ENCODE measurements at regions not wholly inside any gene's neighbourhood (a gene's known extent, or its start where the extent isn't known, plus 50 kb on each side); places are given as distances from the start of the nearest gene placed in this dataset.

- peak; percentile 81 for DNase-seq
Observed at GRCh38 chr4:32789026-32789608, 2068.9 kb downstream of the PCDH7 start.

DNA sequence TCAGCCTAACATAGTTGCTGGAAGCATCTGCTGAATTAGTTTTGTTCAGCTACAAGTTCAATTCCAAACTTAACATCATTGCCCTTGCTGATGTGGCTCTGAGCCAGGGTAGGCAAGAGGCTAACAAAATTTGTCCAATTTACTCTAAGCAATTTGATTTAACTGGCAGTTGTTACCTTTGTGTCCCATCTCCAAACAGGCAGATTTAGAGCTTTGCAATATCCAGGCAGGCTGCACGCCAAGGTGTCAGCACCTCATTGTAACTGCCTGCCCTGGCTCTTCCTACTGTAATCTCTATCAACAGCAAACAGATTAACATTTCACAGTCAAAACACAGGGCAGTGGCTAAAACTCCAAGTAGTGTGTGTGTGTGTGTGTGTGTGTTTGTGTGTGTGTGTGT lies 2070.6 kb downstream of the PCDH7 start:
- peak; percentile 76 for DNase-seq

GRCh38 chr4:32798471-32799159 lies 2078.4 kb downstream of the PCDH7 start:
- DNase-seq = peak; percentile 87

GRCh38 chr4:32824336-32824735 lies 2104.2 kb downstream of the PCDH7 start:
- DNase-seq = no peak

GRCh38 chr4:32826169-32826568 lies 2106.0 kb downstream of the PCDH7 start:
- no peak for DNase-seq

GRCh38 chr4:32830160-32830559 lies 2110.0 kb downstream of the PCDH7 start:
- no peak for DNase-seq

GRCh38 chr4:32831104-32831503 lies 2110.9 kb downstream of the PCDH7 start:
- DNase-seq = no peak

- DNase-seq = no peak
Observed at GRCh38 chr4:32840461-32841189, 2120.5 kb downstream of the PCDH7 start.

GRCh38 chr4:32841217-32841616 lies 2121.0 kb downstream of the PCDH7 start:
- DNase-seq = no peak

DNA sequence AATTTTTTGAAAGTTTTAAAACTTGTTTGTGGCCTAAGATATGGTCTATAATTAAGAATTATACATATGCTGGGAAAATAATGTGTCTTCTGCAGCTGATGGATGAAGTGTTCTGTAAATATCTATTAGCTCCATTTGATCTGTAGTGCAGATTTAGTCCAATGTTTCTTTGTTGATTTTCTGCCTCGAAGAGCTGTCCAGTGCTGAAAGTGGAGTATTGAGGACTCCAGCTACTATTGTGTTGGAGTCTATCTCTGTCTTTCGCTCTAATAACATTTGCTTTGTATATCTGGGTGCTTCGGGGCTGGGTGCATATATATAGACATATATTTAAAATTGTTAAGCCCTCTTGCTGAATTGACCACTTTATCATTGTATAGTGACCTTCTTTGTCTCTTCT lies 2127.3 kb downstream of the PCDH7 start:
- no peak for DNase-seq

- DNase-seq = no peak
Observed at GRCh38 chr4:32855622-32856021, 2135.5 kb downstream of the PCDH7 start.

DNA sequence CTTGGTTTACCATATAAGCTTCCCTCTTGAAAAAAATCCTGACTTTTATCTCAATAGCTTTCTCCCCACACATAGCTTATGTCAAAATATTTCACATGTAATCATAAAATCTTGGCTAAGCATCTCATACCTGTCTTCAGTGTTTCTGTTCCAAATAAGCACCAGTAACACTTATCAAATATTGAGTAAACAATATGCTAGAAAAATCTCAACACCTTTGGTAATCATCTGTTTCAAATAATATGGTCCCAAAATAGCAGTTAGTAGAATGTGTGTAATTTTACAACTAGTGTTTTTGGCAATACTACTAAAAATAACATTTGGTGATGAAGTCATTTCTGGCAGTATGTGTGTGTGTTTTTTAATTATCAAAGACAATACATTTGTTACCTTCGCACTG lies 2138.2 kb downstream of the PCDH7 start:
- no peak for DNase-seq

DNA sequence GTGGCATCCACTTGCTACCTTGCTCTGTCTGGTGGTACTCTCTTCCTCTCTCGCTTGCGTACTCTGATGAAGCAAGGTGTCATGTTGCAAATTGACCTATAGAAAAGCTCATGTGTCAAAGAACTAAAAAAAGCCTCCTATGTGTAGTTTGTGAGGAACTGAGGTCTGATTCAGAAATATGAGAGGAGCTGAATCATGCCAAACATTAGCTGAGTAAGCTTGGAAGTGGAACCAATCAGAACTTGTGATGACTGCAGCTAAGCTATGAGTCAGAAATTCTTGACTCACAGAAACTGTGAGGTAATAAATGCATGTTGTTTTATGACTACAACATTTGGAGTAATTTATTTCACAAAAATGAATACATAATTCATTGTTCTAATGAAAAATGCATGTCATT lies 2138.8 kb downstream of the PCDH7 start:
- no peak for DNase-seq

DNA sequence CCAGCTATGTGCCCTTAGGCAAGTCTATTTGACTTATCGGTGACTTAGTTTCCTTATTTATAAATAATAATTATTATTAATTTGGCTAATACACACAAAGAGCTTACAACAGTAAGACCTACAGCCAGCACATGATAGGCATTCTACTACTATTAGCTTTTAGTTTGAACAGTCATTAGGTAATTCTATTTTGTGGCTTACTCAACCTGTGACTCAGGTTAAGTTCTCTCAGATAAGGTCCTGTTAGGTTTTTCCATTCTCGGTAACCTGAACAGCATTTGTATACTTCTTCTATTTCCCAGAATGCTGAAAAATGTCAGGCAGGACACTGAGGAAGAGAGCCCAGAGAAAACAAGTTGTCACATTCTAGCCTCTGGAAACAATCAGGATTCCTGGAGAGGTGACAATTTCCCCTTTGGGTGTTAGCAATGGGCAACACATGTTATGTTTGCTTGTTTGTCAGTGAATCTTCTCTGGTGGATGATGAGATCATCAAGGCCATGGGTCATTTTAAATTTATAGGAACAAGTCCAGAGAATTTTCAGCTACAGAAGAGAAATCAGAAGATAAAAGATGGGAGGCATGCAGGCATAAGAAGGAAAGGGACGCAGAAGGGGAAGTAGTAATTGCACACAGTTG lies 2144.7 kb downstream of the PCDH7 start:
- DNase-seq = no peak

GRCh38 chr4:32876546-32876945 lies 2156.4 kb downstream of the PCDH7 start:
- DNase-seq = no peak

- no peak for DNase-seq
Observed at GRCh38 chr4:32879913-32880312, 2159.7 kb downstream of the PCDH7 start.

DNA sequence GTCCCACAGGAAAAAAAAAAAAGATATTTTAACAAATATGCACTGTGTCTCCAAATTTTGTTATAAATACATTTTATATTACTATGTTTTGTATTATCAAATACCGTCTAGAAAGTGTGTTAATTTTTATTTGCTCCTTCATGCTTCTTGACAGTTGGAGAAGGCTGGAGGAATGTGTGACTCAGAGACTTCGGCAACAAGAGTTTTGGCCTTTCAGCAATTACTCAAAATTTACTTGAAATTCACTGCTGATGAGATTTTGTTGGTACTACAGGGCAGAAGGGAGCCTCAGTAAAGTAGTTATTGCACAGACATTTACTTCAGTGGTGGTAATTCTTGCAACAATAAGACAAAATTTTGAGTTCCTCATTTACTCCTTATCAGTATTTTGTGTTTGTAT lies 2164.0 kb downstream of the PCDH7 start:
- no peak for DNase-seq

DNA sequence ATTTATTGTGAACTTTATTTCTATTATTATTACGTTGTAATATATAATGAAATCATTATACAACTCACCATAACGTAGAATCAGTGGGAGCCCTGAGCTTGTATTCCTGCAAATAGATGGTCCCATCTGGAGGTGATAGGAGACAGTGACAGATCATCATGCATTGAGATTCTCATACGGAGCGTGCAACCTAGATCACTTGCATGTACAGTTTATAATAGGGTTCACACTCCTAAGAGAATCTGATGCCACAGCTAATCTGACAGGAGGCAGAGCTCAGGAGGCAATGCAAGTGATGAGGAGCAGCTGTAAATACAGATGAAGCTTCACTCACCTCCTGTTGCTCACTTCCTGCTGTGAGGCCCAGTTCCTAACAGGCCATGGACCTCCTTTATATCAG lies 2170.2 kb downstream of the PCDH7 start:
- no peak for DNase-seq

DNA sequence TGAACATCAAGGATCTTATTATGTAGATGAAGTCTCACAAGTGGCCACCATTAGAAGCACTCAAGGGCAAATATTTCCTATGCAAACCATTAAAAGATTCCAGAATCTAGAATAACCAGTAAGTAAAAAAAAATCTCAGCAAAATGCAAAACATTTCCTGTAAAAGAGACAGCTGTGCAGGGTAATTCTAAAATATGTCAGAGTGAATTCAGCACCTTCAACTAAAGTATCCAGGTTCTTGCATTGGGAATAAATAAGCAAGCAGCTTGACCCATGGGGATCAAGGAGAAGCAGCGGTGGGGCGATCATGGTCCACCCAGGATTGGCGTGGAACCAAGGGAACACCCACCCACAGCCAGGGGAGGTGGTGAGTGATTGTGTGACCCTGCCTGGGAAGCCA lies 2188.9 kb downstream of the PCDH7 start:
- DNase-seq = no peak

- DNase-seq = no peak
Observed at GRCh38 chr4:32909736-32910135, 2189.6 kb downstream of the PCDH7 start.

DNA sequence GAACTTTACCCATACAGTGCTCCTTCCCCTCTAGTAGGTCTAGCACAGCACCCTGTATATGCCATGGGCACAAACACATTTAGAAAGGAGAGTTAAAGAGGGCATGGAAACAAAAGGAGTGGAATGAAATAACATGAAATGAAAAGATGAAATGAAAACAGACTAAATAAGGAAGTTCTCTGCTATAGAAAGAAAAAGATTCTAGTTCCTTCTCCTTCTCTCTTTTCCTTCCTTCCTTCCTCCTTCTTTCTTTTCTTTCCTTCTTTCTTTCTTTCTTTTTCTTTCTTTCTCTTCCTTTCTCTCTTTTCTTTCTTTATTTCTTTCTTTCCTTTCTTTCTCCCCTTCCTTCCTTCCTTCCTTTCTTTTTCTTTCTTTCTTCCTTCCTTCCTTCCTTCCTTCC lies 2197.4 kb downstream of the PCDH7 start:
- no peak for DNase-seq

DNA sequence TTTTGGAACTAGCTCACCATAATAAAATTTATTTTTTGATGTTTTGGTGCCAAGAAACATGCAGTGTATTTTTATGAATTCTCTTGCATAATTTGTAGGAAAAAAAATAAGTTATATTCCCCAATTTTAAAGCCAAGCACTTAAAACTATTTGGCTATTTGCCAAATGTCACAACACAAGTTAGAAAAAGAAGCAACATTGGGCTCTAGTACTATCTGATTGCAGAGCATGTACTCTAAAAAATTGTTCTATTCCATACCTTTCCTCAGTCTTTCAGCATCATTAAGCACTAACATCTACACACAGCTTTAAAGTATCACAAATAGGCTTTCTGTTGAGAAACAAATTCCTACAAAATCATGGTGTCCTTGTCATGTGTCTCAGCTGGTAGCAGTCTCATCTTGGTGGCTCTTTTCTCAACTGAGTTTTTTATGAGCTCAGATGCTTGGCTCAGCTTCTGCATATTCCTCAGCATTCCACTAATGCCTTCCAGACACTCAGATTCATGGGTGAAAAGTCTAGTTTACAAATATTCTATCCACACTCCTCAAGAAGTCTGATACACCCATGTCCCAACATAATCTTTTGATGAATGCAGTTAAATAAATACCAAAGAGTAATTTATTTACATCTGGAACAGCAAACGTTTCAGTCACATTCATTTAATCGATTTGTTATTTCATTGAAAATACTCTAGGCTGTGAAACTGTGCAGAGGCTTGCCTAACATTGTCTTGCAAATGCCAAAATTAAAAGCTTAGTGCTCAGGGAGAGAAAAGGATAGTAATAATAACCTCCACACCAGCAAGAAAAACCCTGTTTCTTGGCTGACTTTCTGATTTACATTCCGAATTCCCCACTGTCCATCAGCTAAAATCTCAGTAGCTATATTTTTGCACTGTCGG lies 2209.9 kb downstream of the PCDH7 start:
- no peak for DNase-seq

DNA sequence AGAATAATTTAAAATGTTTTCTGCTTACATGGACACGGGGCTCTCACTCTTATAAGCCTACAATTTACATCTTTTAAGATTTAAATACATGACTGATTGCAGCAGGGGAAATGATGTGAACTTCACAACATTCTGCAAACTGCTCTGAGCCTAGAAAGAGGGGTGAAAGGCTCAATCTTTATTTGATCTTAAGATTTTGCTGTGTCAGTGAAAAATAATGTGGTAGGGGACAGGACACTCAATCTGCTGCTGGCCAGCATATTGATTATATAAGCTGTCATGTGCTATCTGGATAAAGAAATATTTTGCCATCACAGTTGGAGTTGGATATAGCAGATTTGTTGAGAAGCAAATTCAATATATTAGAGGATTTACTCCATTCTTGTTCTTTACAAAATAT lies 2210.5 kb downstream of the PCDH7 start:
- no peak for DNase-seq

Data from NCI-H446 treated with DMSO at 0.1 percent for 48 hours (cell line).